HCT116 (cell line): ENCODE measurements at regions not wholly inside any gene's neighbourhood (a gene's known extent, or its start where the extent isn't known, plus 50 kb on each side); places are given as distances from the start of the nearest gene placed in this dataset.
"Not testable (repeated sequence)": the region's sequence is repeated elsewhere in the genome, so short reads cannot be mapped to it uniquely, and the experiment has no call there.

Experiments used
- CEBPB ChIP-seq: IDR thresholded peaks from 2 replicates; pipeline ENCODE4 v1.6.1; 2012; ENCODE audit warnings: low read depth
- CTCF ChIP-seq, 3 experiments: fragments of 200-600 bp in 1 of 3; sonication (generic) in 1 of 3; IDR thresholded peaks in 2 of 3; conservative IDR thresholded peaks in 1 of 3; 2 replicates each; pipeline ENCODE4 v1.5.1; 2012 to 2017; ENCODE audit warnings: low read depth in 2 of 3, low read length in 2 of 3, antibody characterized with exemption in 1 of 3, borderline replicate concordance in 1 of 3, control low read depth in 1 of 3, mild to moderate bottlenecking in 1 of 3, mixed read lengths in 1 of 3, mixed run types in 1 of 3, moderate library complexity in 1 of 3; ENCODE audit not compliant: insufficient read depth in 1 of 3
- JUND ChIP-seq: IDR thresholded peaks from 2 replicates; pipeline ENCODE4 v1.6.1; 2012
- POLR2A ChIP-seq: IDR thresholded peaks from 2 replicates; pipeline ENCODE4 v1.7.0; 2011; ENCODE audit warnings: borderline replicate concordance; ENCODE audit not compliant: insufficient read depth, insufficient read length; ENCODE audit errors: extremely low read depth
- POLR2AphosphoS5 ChIP-seq: IDR thresholded peaks from 2 replicates; pipeline ENCODE4 v1.6.1; 2011; ENCODE audit warnings: mild to moderate bottlenecking, low read depth, low read length, moderate library complexity
- REST ChIP-seq: IDR thresholded peaks from 2 replicates; pipeline ENCODE4 v1.6.1; 2012; ENCODE audit warnings: low read depth
- SIN3A ChIP-seq: IDR thresholded peaks from 2 replicates; pipeline ENCODE4 v1.6.1; 2012; ENCODE audit warnings: low read depth
- SP1 ChIP-seq: IDR thresholded peaks from 2 replicates; pipeline ENCODE4 v1.6.1; 2012; ENCODE audit warnings: low read depth

GRCh38 chr20:29445050-29445907, 1812.2 kb upstream of the DEFB115 start:
- TF ChIP-seq CTCF (IDR thresholded peaks at IDR 0.05 in 2 of 3, conservative IDR thresholded peaks at IDR 0.05 in 1 of 3; ENCODE audit: borderline replicate concordance in 1 of 3, insufficient read depth in 1 of 3, low read depth in 2 of 3, low read length in 2 of 3); POLR2A; SIN3A; CEBPB; JUND; REST; SP1; POLR2AphosphoS5: not testable (repeated sequence)
